Islet precursor cell (in vitro differentiated cells): ENCODE measurements at regions not wholly inside any gene's neighbourhood (a gene's known extent, or its start where the extent isn't known, plus 50 kb on each side); places are given as distances from the start of the nearest gene placed in this dataset.

Source experiments
- DNase-seq: peaks from one replicate; pipeline ENCODE4 v3.0.0-alpha.2; 2018

- no peak for DNase-seq
These were observed 211.4 kb upstream of the PARD3B start for GRCh38 chr2:204333861-204334260.

- DNase-seq, result peak; percentile 81
These were observed 209.7 kb upstream of the PARD3B start for GRCh38 chr2:204335451-204336058.

GRCh38 chr2:204336153-204336744 lies 209.0 kb upstream of the PARD3B start:
- no peak for DNase-seq

- DNase-seq, result no peak
These were observed 207.6 kb upstream of the PARD3B start for GRCh38 chr2:204337638-204338037.

GRCh38 chr2:204339212-204339715 lies 206.0 kb upstream of the PARD3B start:
- no peak for DNase-seq

- no peak for DNase-seq
These were observed 204.8 kb upstream of the PARD3B start for GRCh38 chr2:204340511-204340910.

- no peak for DNase-seq
These were observed 203.4 kb upstream of the PARD3B start for GRCh38 chr2:204341887-204342276.

- no peak for DNase-seq
These were observed 201.6 kb upstream of the PARD3B start for GRCh38 chr2:204343685-204344084.

GRCh38 chr2:204344119-204344518 lies 201.2 kb upstream of the PARD3B start:
- DNase-seq, result no peak

GRCh38 chr2:204346906-204347305 lies 198.4 kb upstream of the PARD3B start:
- no peak for DNase-seq

GRCh38 chr2:204353823-204354222 lies 191.5 kb upstream of the PARD3B start:
- no peak for DNase-seq

GRCh38 chr2:204354442-204354856 lies 190.8 kb upstream of the PARD3B start:
- DNase-seq, result no peak

- no peak for DNase-seq
These were observed 189.6 kb upstream of the PARD3B start for GRCh38 chr2:204355688-204356087.

- no peak for DNase-seq
These were observed 189.1 kb upstream of the PARD3B start for GRCh38 chr2:204356151-204356641.

GRCh38 chr2:204357286-204357685 lies 188.0 kb upstream of the PARD3B start:
- no peak for DNase-seq

- no peak for DNase-seq
These were observed 186.2 kb upstream of the PARD3B start for GRCh38 chr2:204359076-204359475.

- no peak for DNase-seq
These were observed 184.9 kb upstream of the PARD3B start for GRCh38 chr2:204360218-204361007.

GRCh38 chr2:204361738-204362137 lies 183.5 kb upstream of the PARD3B start:
- no peak for DNase-seq

GRCh38 chr2:204362581-204362980 lies 182.7 kb upstream of the PARD3B start:
- DNase-seq, result no peak

GRCh38 chr2:204363513-204363912 lies 181.8 kb upstream of the PARD3B start:
- DNase-seq, result no peak

GRCh38 chr2:204364860-204365535 lies 180.3 kb upstream of the PARD3B start:
- DNase-seq, result no peak

- no peak for DNase-seq
These were observed 179.5 kb upstream of the PARD3B start for GRCh38 chr2:204365811-204366210.

GRCh38 chr2:204367466-204367865 lies 177.8 kb upstream of the PARD3B start:
- no peak for DNase-seq
